ENCODE measurements at regions not wholly inside any gene's neighbourhood (a gene's known extent, or its start where the extent isn't known, plus 50 kb on each side); places are given as distances from the start of the nearest gene placed in this dataset.
A peak's percentile ranks its signal among the peaks of the same experiment; 100 is the strongest.

- TF ChIP-seq, protein P1, sequence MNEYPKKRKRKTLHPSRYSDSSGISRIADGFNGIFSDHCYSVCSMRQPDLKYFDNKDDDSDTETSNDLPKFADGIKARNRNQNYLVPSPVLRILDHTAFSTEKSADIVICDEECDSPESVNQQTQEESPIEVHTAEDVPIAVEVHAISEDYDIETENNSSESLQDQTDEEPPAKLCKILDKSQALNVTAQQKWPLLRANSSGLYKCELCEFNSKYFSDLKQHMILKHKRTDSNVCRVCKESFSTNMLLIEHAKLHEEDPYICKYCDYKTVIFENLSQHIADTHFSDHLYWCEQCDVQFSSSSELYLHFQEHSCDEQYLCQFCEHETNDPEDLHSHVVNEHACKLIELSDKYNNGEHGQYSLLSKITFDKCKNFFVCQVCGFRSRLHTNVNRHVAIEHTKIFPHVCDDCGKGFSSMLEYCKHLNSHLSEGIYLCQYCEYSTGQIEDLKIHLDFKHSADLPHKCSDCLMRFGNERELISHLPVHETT (CRISPR knock-in tag; conservative IDR thresholded peaks at IDR 0.05 in 1 of 2, IDR thresholded peaks at IDR 0.05 in 1 of 2) = peak in 1 of 2 experiments; percentile 94; a peak in 2 of 4 replicates
- TF ChIP-seq ZNF282 (CRISPR knock-in tag; IDR thresholded peaks at IDR 0.05) (no peak), ZNF395 (CRISPR knock-in tag; IDR thresholded peaks at IDR 0.05) (peak; percentile 92), ZNF121 (CRISPR knock-in tag; conservative IDR thresholded peaks at IDR 0.05) (no peak), HDAC1 (IDR thresholded peaks at IDR 0.05) (peak; percentile 52 to 98; a peak in 3 of 4 replicates), CBX8 (IDR thresholded peaks at IDR 0.05; ENCODE audit: borderline replicate concordance, extremely low read depth, low read depth, low read length, poor library complexity, severe bottlenecking) (no peak), DIDO1 (tag; IDR thresholded peaks at IDR 0.05; ENCODE audit: low read depth) (no peak), ELK3 (CRISPR knock-in tag; IDR thresholded peaks at IDR 0.05) (0 out of 2 replicates have a peak, but pooled peaks have one; percentile 26), THRAP3 (IDR thresholded peaks at IDR 0.05; ENCODE audit: borderline replicate concordance) (no peak), HDAC8 (tag; IDR thresholded peaks at IDR 0.05) (no peak), PCBP2 (IDR thresholded peaks at IDR 0.05; ENCODE audit: low read depth, low read length, poor library complexity, severe bottlenecking) (no peak), SP1 (CRISPR knock-in tag; IDR thresholded peaks at IDR 0.05) (peak; percentile 85; the same call in 1 of the 2 replicates), C11orf30 (IDR thresholded peaks at IDR 0.05; ENCODE audit: low read depth) (peak; percentile 64), CBFA2T3 (IDR thresholded peaks at IDR 0.05) (peak; percentile 100), SMARCA5 (IDR thresholded peaks at IDR 0.05) (no peak), POLR2G (IDR thresholded peaks at IDR 0.05; ENCODE audit: low read depth, low read length) (no peak), RUNX1 (IDR thresholded peaks at IDR 0.05; ENCODE audit: low read depth) (peak; percentile 99), ZNF3 (CRISPR knock-in tag; IDR thresholded peaks at IDR 0.05) (no peak; the same call in 1 of the 2 replicates), ZNF224 (CRISPR knock-in tag; IDR thresholded peaks at IDR 0.05) (no peak), POLR2AphosphoS5 (IDR thresholded peaks at IDR 0.05; ENCODE audit: control insufficient read depth, insufficient read depth, low read depth, low read length) (peak; percentile 98), GTF2A2 (tag; IDR thresholded peaks at IDR 0.05) (no peak)
- TF ChIP-seq, protein P2, sequence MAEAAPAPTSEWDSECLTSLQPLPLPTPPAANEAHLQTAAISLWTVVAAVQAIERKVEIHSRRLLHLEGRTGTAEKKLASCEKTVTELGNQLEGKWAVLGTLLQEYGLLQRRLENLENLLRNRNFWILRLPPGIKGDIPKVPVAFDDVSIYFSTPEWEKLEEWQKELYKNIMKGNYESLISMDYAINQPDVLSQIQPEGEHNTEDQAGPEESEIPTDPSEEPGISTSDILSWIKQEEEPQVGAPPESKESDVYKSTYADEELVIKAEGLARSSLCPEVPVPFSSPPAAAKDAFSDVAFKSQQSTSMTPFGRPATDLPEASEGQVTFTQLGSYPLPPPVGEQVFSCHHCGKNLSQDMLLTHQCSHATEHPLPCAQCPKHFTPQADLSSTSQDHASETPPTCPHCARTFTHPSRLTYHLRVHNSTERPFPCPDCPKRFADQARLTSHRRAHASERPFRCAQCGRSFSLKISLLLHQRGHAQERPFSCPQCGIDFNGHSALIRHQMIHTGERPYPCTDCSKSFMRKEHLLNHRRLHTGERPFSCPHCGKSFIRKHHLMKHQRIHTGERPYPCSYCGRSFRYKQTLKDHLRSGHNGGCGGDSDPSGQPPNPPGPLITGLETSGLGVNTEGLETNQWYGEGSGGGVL (CRISPR knock-in tag; IDR thresholded peaks at IDR 0.05) = no peak
These were observed 152.2 kb downstream of the CRPPA start (continued) for GRCh38 chr7:16268821-16269768.
